AG04449 (cell line): ENCODE measurements at regions not wholly inside any gene's neighbourhood (a gene's known extent, or its start where the extent isn't known, plus 50 kb on each side); places are given as distances from the start of the nearest gene placed in this dataset.

ENCODE experiments used
- CTCF ChIA-PET: fragments of 350-600 bp; formaldehyde crosslinking; extraction: SDS; loops from one replicate; lab custom pipeline; 2021; ENCODE audit warnings: antibody characterized with exemption; lab: Yijun Ruan, JAX
- POLR2A ChIA-PET: fragments of 400-600, 350-600 bp; formaldehyde crosslinking; extraction: SDS; loops from one replicate; lab custom pipeline; 2020; ENCODE audit warnings: antibody characterized with exemption, inconsistent platforms; lab: Yijun Ruan, JAX
- DNase-seq: peaks from one replicate; pipeline ENCODE4 v3.0.0-alpha.2; 2010; ENCODE audit warnings: low read depth, low spot score
- H3K4me3 ChIP-seq: 2 replicates; pipeline ENCODE4 v1.5.1; 2011; ENCODE audit warnings: low read depth, mild to moderate bottlenecking, control low read depth, low read length
- TF ChIP-seq, protein P1 (sequence below): IDR thresholded peaks from one replicate; pipeline ENCODE4 v1.5.1; 2011; ENCODE audit warnings: mild to moderate bottlenecking, moderate library complexity, low read length, control low read depth, inconsistent platforms; ENCODE audit not compliant: insufficient read depth; ENCODE audit errors: missing control alignments

DNA sequence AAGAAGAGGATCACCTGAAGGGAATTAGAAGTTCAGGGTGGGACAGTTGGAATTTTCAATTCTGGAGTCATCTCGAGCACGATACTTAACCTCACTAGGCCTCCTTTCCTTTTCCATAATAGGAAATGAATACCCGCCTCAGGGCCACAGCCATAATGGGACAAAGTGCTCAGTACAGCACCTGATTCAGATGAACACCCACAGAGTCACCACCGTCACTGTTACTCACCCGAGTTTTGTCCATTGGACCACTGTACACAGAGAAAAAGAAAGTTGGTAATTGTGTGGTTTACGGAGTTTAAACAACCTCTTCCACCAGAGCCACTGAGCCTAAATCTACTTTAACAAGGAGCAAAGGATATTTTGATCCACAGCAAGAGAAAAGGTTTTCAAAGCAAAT, 122.0 kb upstream of the NDUFV2 start:
- CTCF ChIA-PET = interaction anchor here (1.4 to 4.4 kb wide), 3 partner anchors 9 to 321 kb away, joined by 4 to 31 read pairs (median 14); no protein-coding TSS in a partner anchor
- POLR2A ChIA-PET = interaction anchor here (0.6 kb wide), 1 partner anchor 112 kb away, joined by 4 read pairs; no protein-coding TSS in a partner anchor
- H3K4me3 ChIP-seq = no peak overlapping the region
- TF ChIP-seq, protein P1, sequence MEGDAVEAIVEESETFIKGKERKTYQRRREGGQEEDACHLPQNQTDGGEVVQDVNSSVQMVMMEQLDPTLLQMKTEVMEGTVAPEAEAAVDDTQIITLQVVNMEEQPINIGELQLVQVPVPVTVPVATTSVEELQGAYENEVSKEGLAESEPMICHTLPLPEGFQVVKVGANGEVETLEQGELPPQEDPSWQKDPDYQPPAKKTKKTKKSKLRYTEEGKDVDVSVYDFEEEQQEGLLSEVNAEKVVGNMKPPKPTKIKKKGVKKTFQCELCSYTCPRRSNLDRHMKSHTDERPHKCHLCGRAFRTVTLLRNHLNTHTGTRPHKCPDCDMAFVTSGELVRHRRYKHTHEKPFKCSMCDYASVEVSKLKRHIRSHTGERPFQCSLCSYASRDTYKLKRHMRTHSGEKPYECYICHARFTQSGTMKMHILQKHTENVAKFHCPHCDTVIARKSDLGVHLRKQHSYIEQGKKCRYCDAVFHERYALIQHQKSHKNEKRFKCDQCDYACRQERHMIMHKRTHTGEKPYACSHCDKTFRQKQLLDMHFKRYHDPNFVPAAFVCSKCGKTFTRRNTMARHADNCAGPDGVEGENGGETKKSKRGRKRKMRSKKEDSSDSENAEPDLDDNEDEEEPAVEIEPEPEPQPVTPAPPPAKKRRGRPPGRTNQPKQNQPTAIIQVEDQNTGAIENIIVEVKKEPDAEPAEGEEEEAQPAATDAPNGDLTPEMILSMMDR = no peak
- DNase-seq = no peak

DNA sequence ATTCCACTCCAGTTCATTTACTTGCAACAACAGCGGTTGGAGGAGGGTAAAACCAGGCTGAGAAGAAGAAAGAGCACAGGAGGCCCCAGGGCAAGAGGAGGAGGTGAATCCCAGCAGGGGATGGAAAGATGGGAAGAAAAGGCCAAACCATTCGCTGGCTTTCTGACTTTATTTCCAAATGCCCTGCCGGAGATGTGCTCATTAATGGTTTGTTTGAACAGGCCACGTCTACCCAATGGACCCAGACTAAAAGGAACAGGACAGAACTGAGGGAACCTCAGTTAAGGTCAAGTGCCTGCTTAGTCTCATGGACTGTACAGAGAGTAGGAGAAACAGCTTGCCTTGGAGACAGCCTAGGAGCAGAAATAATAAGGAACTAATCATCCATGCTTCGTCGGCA, 121.6 kb upstream of the NDUFV2 start:
- ChIA-PET CTCF (interaction anchor here (1.4 to 4.4 kb wide), 9 partner anchors 10 to 321 kb away, joined by 3 to 35 read pairs (median 10); no protein-coding TSS in a partner anchor), POLR2A (no interaction called here)
- no peak for DNase-seq
- TF ChIP-seq, protein P1 = no peak
- H3K4me3 ChIP-seq = no peak overlapping the region

DNA sequence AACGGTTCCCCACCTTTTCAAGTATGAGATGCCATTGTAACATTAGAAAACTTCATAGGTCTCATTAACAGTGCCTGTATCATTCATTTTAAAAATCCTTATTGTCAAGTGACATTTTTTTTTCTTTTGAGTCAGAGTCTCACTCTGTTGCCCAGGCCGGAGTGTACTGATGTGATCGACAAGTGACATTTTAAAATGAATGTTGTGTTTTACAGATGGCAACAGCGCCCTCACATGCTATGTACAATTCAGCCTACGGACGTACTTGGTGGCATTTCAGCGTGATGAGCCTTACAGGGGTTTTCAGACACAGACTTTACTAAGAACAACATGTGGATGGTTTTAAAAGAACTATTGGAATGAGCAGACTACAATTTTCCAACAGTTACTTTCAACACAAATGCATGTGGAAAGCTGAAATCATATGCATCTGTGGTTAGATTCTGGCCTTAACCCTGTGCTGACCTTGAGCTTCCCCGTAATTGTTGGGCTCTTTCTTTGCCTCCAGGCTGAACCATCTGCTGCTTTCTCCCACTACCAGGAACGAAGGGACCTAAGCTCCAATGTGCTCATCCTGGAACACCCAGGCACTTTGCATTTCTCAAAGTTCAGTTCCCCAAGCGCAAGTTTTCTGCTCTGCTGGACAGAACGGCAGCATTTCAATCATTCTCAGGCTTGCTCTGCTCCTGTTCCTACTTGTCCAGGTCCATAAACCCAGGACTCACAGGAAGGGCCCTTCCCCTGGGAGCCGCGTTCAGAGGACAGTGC, 119.9 kb upstream of the NDUFV2 start:
- DNase-seq = peak; percentile 92

DNA sequence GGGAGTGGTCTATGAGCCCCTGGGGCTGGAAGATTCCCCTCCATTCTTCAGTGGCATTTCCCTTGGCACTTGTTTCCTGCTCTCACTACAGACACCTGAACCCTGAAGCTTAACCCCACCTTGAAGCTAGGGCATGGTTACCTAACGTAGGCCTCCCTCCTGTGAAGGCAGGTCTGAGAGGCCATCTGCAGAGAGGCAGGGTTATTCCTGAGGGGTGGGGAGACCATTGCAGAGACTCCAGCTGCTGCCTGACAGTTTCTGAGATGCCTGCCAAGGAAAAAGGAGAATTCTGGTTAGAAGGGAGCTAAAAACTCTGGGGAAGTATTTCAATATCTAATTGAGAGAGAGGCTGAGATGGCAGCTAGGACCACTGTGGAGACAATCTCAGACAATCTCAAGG, 119.3 kb upstream of the NDUFV2 start:
- CTCF ChIA-PET = interaction anchor here (0.6 to 10.1 kb wide), 46 partner anchors 10 to 329 kb away, joined by 3 to 133 read pairs (median 4); no protein-coding TSS in a partner anchor
- DNase-seq = no peak
- no peak overlapping the region for H3K4me3 ChIP-seq
- TF ChIP-seq, protein P1 = no peak
- POLR2A ChIA-PET = interaction anchor here (0.6 to 1.6 kb wide), 4 partner anchors 34 to 276 kb away, joined by 3 to 6 read pairs (median 4); no protein-coding TSS in a partner anchor

More for the DNA sequence above, 119.9 kb upstream of the NDUFV2 start:
- CTCF ChIA-PET = interaction anchor here (0.6 to 10.1 kb wide), 54 partner anchors 9 to 332 kb away, joined by 3 to 133 read pairs (median 4); no protein-coding TSS in a partner anchor
- POLR2A ChIA-PET = interaction anchor here (0.6 to 1.6 kb wide), 5 partner anchors 33 to 277 kb away, joined by 3 to 6 read pairs (median 4); partner anchors contain the start of gene MTCL1
- no peak overlapping the region for H3K4me3 ChIP-seq
- TF ChIP-seq, protein P1 = peak; percentile 62

DNA sequence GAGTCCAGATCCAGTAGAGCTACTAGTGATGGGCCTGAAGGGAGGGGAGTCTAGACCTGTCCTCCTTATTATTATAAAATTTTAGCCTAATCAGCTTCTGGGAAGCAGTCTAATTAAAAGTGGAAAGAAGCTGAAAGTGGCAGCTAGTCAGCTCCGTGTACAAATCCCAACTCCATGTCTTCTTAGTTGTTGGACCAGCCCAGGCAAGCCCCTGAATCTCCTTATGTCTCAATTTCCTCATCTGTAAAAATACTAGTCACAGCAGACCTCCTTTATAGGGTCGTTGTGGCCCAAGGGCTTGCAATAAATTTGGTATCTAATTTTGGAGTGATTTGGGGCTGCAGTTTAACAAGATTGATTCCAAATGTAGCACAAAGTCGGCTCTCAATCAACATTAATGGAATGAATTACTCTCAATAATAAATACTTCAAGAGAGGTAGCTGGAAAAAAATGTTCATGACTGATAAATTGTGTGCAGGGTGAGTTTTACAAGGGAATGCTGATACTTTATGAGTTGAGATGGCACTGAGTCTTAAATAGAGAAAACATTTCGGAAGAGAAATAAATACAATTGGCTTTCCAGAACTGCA, 118.3 kb upstream of the NDUFV2 start:
- POLR2A ChIA-PET = interaction anchor here (0.6 kb wide), 1 partner anchor 283 kb away, joined by 3 read pairs; no protein-coding TSS in a partner anchor
- TF ChIP-seq, protein P1 = no peak
- DNase-seq = no peak
- no peak overlapping the region for H3K4me3 ChIP-seq
- CTCF ChIA-PET = interaction anchor here (0.7 to 10.1 kb wide), 12 partner anchors 9 to 330 kb away, joined by 3 to 133 read pairs (median 11); no protein-coding TSS in a partner anchor
